ENCODE measurements at regions not wholly inside any gene's neighbourhood (a gene's known extent, or its start where the extent isn't known, plus 50 kb on each side); places are given as distances from the start of the nearest gene placed in this dataset.

GRCh38 chr1:238675221-238675620 is 711.1 kb upstream of the CHRM3 start:
- no peak for FAIRE-seq
- DNase-seq (ENCODE audit: low spot score in 2 of 2), result no peak

GRCh38 chr1:238674316-238674715 is 712.1 kb upstream of the CHRM3 start:
- no peak for DNase-seq (ENCODE audit: low spot score in 2 of 2)

GRCh38 chr1:238673561-238673960 is 712.8 kb upstream of the CHRM3 start:
- no peak for DNase-seq (ENCODE audit: low spot score in 2 of 2)
- no peak for FAIRE-seq

More at GRCh38 chr1:238674316-238674715, 712.1 kb upstream of the CHRM3 start:
- FAIRE-seq, result no peak

- DNase-seq (ENCODE audit: low spot score in 2 of 2) (no peak), FAIRE-seq (no peak)
Observed at GRCh38 chr1:238672806-238673205, 713.6 kb upstream of the CHRM3 start.

- DNase-seq (ENCODE audit: low spot score in 2 of 2) (no peak), FAIRE-seq (no peak)
Observed at GRCh38 chr1:238672262-238672661, 714.1 kb upstream of the CHRM3 start.

GRCh38 chr1:238664139-238664538 is 722.2 kb upstream of the CHRM3 start:
- FAIRE-seq (no peak), DNase-seq (ENCODE audit: low spot score in 2 of 2) (no peak)

- DNase-seq (ENCODE audit: low spot score in 2 of 2) (no peak), FAIRE-seq (no peak)
Observed at GRCh38 chr1:238660849-238661248, 725.5 kb upstream of the CHRM3 start.

- no peak for DNase-seq (ENCODE audit: low spot score in 2 of 2)
- no peak for FAIRE-seq
Observed at GRCh38 chr1:238658763-238659162, 727.6 kb upstream of the CHRM3 start.

- FAIRE-seq (no peak), DNase-seq (ENCODE audit: low spot score in 2 of 2) (no peak)
Observed at GRCh38 chr1:238653693-238654321, 732.6 kb upstream of the CHRM3 start.

- FAIRE-seq (no peak), DNase-seq (ENCODE audit: low spot score in 2 of 2) (no peak)
Observed at GRCh38 chr1:238652346-238652968, 733.9 kb upstream of the CHRM3 start.

- DNase-seq (ENCODE audit: low spot score in 2 of 2), result no peak
- FAIRE-seq, result no peak
Observed at GRCh38 chr1:238649200-238649599, 737.2 kb upstream of the CHRM3 start.

GRCh38 chr1:238648751-238649150 is 737.6 kb upstream of the CHRM3 start:
- FAIRE-seq (no peak), DNase-seq (ENCODE audit: low spot score in 2 of 2) (no peak)

GRCh38 chr1:238648296-238648695 is 738.1 kb upstream of the CHRM3 start:
- FAIRE-seq, result no peak
- no peak for DNase-seq (ENCODE audit: low spot score in 2 of 2)

GRCh38 chr1:238647877-238648276 is 738.5 kb upstream of the CHRM3 start:
- FAIRE-seq (no peak), DNase-seq (ENCODE audit: low spot score in 2 of 2) (no peak)

GRCh38 chr1:238642231-238642630 is 744.1 kb upstream of the CHRM3 start:
- FAIRE-seq, result no peak
- DNase-seq (ENCODE audit: low spot score in 2 of 2), result no peak

- FAIRE-seq, result no peak
- DNase-seq (ENCODE audit: low spot score in 2 of 2), result no peak
Observed at GRCh38 chr1:238639861-238640260, 746.5 kb upstream of the CHRM3 start.

- DNase-seq (ENCODE audit: low spot score in 2 of 2), result no peak
- FAIRE-seq, result no peak
Observed at GRCh38 chr1:238628110-238628509, 737.4 kb upstream of the ZP4 start.

- DNase-seq (ENCODE audit: low spot score in 2 of 2) (no peak), FAIRE-seq (no peak)
Observed at GRCh38 chr1:238624776-238625175, 734.1 kb upstream of the ZP4 start.

GRCh38 chr1:238621405-238621804 is 730.7 kb upstream of the ZP4 start:
- DNase-seq (ENCODE audit: low spot score in 2 of 2) (no peak), FAIRE-seq (no peak)

GRCh38 chr1:238619652-238620051 is 728.9 kb upstream of the ZP4 start:
- DNase-seq (ENCODE audit: low spot score in 2 of 2) (no peak), FAIRE-seq (no peak)

GRCh38 chr1:238611406-238611805 is 720.7 kb upstream of the ZP4 start:
- no peak for DNase-seq (ENCODE audit: low spot score in 2 of 2)
- FAIRE-seq, result no peak

GRCh38 chr1:238608144-238608543 is 717.4 kb upstream of the ZP4 start:
- no peak for FAIRE-seq
- no peak for DNase-seq (ENCODE audit: low spot score in 2 of 2)

- DNase-seq (ENCODE audit: low spot score in 2 of 2), result no peak
Observed at GRCh38 chr1:238606896-238607295, 716.2 kb upstream of the ZP4 start.

More at GRCh38 chr1:238606896-238607295, 716.2 kb upstream of the ZP4 start:
- FAIRE-seq, result no peak

All from frontal cortex (tissue), 3 donors.